GM23338 (cell line): ENCODE measurements at regions not wholly inside any gene's neighbourhood (a gene's known extent, or its start where the extent isn't known, plus 50 kb on each side); places are given as distances from the start of the nearest gene placed in this dataset.

Source experiments
- ATAC-seq: fragments of 200-7000 bp; cut with Tn5 transposase; 3 replicates; pipeline ENCODE4 v1.9.1; 2020
- DNase-seq: peaks from one replicate; pipeline ENCODE4 v3.0.0-alpha.2; 2015; ENCODE audit warnings: low spot score
- H2AFZ ChIP-seq: fragments of 200-600 bp; sonication (generic); 2 replicates; pipeline ENCODE4 v1.8.0; 2016; ENCODE audit warnings: antibody characterized with exemption, mild to moderate bottlenecking, moderate library complexity
- H3F3A ChIP-seq: fragments of 200-600 bp; sonication (generic); replicated peaks from 2 replicates; pipeline ENCODE4 v1.8.0; 2017; ENCODE audit warnings: antibody characterized with exemption, mixed run types, low read depth
- H3K27ac ChIP-seq: fragments of 200-600 bp; sonication (generic); 2 replicates; pipeline ENCODE4 v1.6.1; 2016; ENCODE audit warnings: low read depth
- H3K27me3 ChIP-seq: fragments of 200-600 bp; sonication (generic); 2 replicates; pipeline ENCODE4 v1.8.0; 2016; ENCODE audit warnings: mild to moderate bottlenecking, mixed run types, moderate library complexity; ENCODE audit not compliant: insufficient read depth
- H3K36me3 ChIP-seq: fragments of 200-600 bp; sonication (generic); 2 replicates; pipeline ENCODE4 v1.8.0; 2016; ENCODE audit warnings: mild to moderate bottlenecking; ENCODE audit not compliant: insufficient read depth
- H3K4me1 ChIP-seq: fragments of 200-600 bp; sonication (generic); 2 replicates; pipeline ENCODE4 v1.8.0; 2016; ENCODE audit warnings: mild to moderate bottlenecking, moderate library complexity; ENCODE audit not compliant: insufficient read depth
- H3K4me2 ChIP-seq: fragments of 200-600 bp; sonication (generic); 2 replicates; pipeline ENCODE4 v1.7.1; 2017; ENCODE audit warnings: mixed run types
- H3K4me3 ChIP-seq: fragments of 200-600 bp; sonication (generic); 2 replicates; pipeline ENCODE4 v1.6.1; 2016; ENCODE audit warnings: mixed run types
- H3K79me2 ChIP-seq: fragments of 200-600 bp; sonication (generic); replicated peaks from 2 replicates; pipeline ENCODE4 v1.8.0; 2017; ENCODE audit warnings: mild to moderate bottlenecking; ENCODE audit not compliant: insufficient read depth
- H3K9me2 ChIP-seq: fragments of 200-600 bp; sonication (generic); 2 replicates; pipeline ENCODE4 v1.8.0; 2017; ENCODE audit not compliant: insufficient read depth
- H4K20me1 ChIP-seq: fragments of 200-600 bp; sonication (generic); replicated peaks from 2 replicates; pipeline ENCODE4 v1.8.0; 2017; ENCODE audit warnings: mild to moderate bottlenecking; ENCODE audit not compliant: insufficient read depth
- H3K27ac Mint-ChIP-seq: 2 replicates; pipeline ENCODE4 v1.8.0; 2020; ENCODE audit warnings: inconsistent platforms, mild to moderate bottlenecking, moderate library complexity, mixed read lengths
- H3K27me3 Mint-ChIP-seq: 3 replicates; pipeline ENCODE4 v1.8.0; 2022; ENCODE audit warnings: low read depth, mild to moderate bottlenecking, moderate library complexity, mixed read lengths, inconsistent platforms; ENCODE audit not compliant: insufficient read depth, poor library complexity
- H3K36me3 Mint-ChIP-seq: 3 replicates; pipeline ENCODE4 v1.8.0; 2021; ENCODE audit warnings: low read depth, mild to moderate bottlenecking, inconsistent platforms, moderate library complexity, mixed read lengths
- H3K4me1 Mint-ChIP-seq: 3 replicates; pipeline ENCODE4 v1.8.0; 2020; ENCODE audit warnings: mild to moderate bottlenecking, inconsistent platforms, mixed read lengths
- H3K4me3 Mint-ChIP-seq: 3 replicates; pipeline ENCODE4 v1.8.0; 2021; ENCODE audit warnings: moderate library complexity, mild to moderate bottlenecking, inconsistent platforms, mixed read lengths
- H3K9me3 Mint-ChIP-seq: 3 replicates; pipeline ENCODE4 v1.8.0; 2020; ENCODE audit warnings: moderate library complexity, mild to moderate bottlenecking, inconsistent platforms, mixed read lengths
- CREB1 ChIP-seq: fragments of 250-450 bp; sonication (Bioruptor Pico); IDR thresholded peaks from 2 replicates; pipeline ENCODE4 v1.5.0; 2020; ENCODE audit warnings: low read depth, mild to moderate bottlenecking, moderate library complexity
- CTCF ChIP-seq, 2 experiments: fragments of 200-600 bp in 1 of 2; sonication (generic) in 1 of 2; conservative IDR thresholded peaks; 2 replicates each; pipeline versions ENCODE4 v1.5.1 to v1.6.1; 2016 to 2017; ENCODE audit warnings: antibody characterized with exemption in 2 of 2, low read depth in 2 of 2, mild to moderate bottlenecking in 2 of 2, moderate library complexity in 1 of 2
- EZH2 ChIP-seq: fragments of 200-600 bp; sonication (generic); IDR thresholded peaks from one replicate; pipeline ENCODE4 v1.8.0; 2017; ENCODE audit warnings: antibody characterized with exemption, mild to moderate bottlenecking, low read depth; ENCODE audit not compliant: unreplicated experiment
- EZH2phosphoT487 ChIP-seq: fragments of 200-600 bp; sonication (generic); IDR thresholded peaks from one replicate; pipeline ENCODE4 v1.8.1; 2018; ENCODE audit warnings: antibody characterized with exemption; ENCODE audit not compliant: unreplicated experiment
- REST ChIP-seq: IDR thresholded peaks from one replicate; pipeline ENCODE4 v1.6.1; 2018; ENCODE audit warnings: antibody characterized with exemption; ENCODE audit not compliant: unreplicated experiment
- ZNF114 ChIP-seq: fragments of 250-450 bp; sonication (Bioruptor Pico); IDR thresholded peaks from 2 replicates; pipeline ENCODE4 v1.5.0; 2020; ENCODE audit warnings: mild to moderate bottlenecking, moderate library complexity
- ZNF462 ChIP-seq: fragments of 250-450 bp; sonication (Bioruptor Pico); IDR thresholded peaks from 2 replicates; pipeline ENCODE4 v1.5.0; 2020; ENCODE audit warnings: mild to moderate bottlenecking, moderate library complexity

- H3K27ac Mint-ChIP-seq: no peak overlapping the region
- no peaks in the 10 kb centered on the region for H3K36me3 ChIP-seq
- H3K4me1 ChIP-seq: no peaks in the 10 kb centered on the region
- H3K4me3 ChIP-seq: no peak overlapping the region
- ATAC-seq (no peak), DNase-seq (no peak)
- no peaks in the 10 kb centered on the region for H3K27me3 ChIP-seq
- H3K4me2 ChIP-seq: no peak overlapping the region
- no peak overlapping the region for H3K4me3 Mint-ChIP-seq
- H2AFZ ChIP-seq: no peak overlapping the region
- H3K36me3 Mint-ChIP-seq: no peaks in the 10 kb centered on the region
- TF ChIP-seq ZNF114 (CRISPR knock-in tag) (no peak), CTCF (conservative IDR thresholded peaks at IDR 0.05; ENCODE audit: low read depth in 2 of 2) (no peak), ZNF462 (no peak), EZH2 (no peak), CREB1 (no peak), EZH2phosphoT487 (no peak), REST (no peak)
- no peaks in the 10 kb centered on the region for H3F3A ChIP-seq
- H3K79me2 ChIP-seq: no peaks in the 10 kb centered on the region
- H3K4me1 Mint-ChIP-seq: no peaks in the 10 kb centered on the region
- H3K9me2 ChIP-seq: no peaks in the 10 kb centered on the region
- no peak overlapping the region for H3K27ac ChIP-seq
- H4K20me1 ChIP-seq: no peaks in the 10 kb centered on the region
- no peaks in the 10 kb centered on the region; the same call in 2 of the 3 replicates for H3K9me3 Mint-ChIP-seq
- H3K27me3 Mint-ChIP-seq: peaks cover 3% of the 10 kb centered on the region
Measured at GRCh38 chr16:11459722-11460121, 114.5 kb downstream of the RMI2 start.
